SK-N-SH treated with all-trans-retinoic acid at 6 μM for 48 hours (cell line): ENCODE measurements at regions not wholly inside any gene's neighbourhood (a gene's known extent, or its start where the extent isn't known, plus 50 kb on each side); places are given as distances from the start of the nearest gene placed in this dataset.

Source experiments
- ATAC-seq: fragments of 200-7000 bp; cut with Tn5 transposase; 3 replicates; pipeline ENCODE4 v1.9.1; 2020; ENCODE audit warnings: mild to moderate bottlenecking, moderate library complexity
- BACH2 ChIP-seq: fragments of 250-450 bp; sonication (Bioruptor Pico); IDR thresholded peaks from 2 replicates; pipeline ENCODE4 v1.9.0; 2021; ENCODE audit warnings: mild to moderate bottlenecking, borderline replicate concordance
- CREB5 ChIP-seq: fragments of 250-450 bp; sonication (Bioruptor Pico); IDR thresholded peaks from 2 replicates; pipeline ENCODE4 v1.5.1; 2020; ENCODE audit warnings: low read depth, mild to moderate bottlenecking, moderate library complexity
- CSDC2 ChIP-seq: fragments of 250-450 bp; sonication (Bioruptor Pico); IDR thresholded peaks from 2 replicates; pipeline ENCODE4 v1.5.0; 2020; ENCODE audit warnings: mild to moderate bottlenecking, moderate library complexity
- CSRNP3 ChIP-seq: fragments of 250-450 bp; sonication (Bioruptor Pico); IDR thresholded peaks from 2 replicates; pipeline ENCODE4 v1.5.1; 2021; ENCODE audit warnings: mild to moderate bottlenecking, moderate library complexity
- GLIS3 ChIP-seq: fragments of 250-450 bp; sonication (Bioruptor Pico); IDR thresholded peaks from 2 replicates; pipeline ENCODE4 v1.5.0; 2020; ENCODE audit warnings: mild to moderate bottlenecking, moderate library complexity
- ISL1 ChIP-seq: fragments of 250-450 bp; sonication (Bioruptor Pico); IDR thresholded peaks from 2 replicates; pipeline ENCODE4 v2.1.2; 2022; ENCODE audit warnings: mild to moderate bottlenecking, moderate library complexity
- PATZ1 ChIP-seq: fragments of 250-450 bp; sonication (Bioruptor Pico); IDR thresholded peaks from 2 replicates; pipeline ENCODE4 v1.8.0; 2020; ENCODE audit warnings: mild to moderate bottlenecking, moderate library complexity, borderline replicate concordance
- POU6F1 ChIP-seq: fragments of 250-450 bp; sonication (Bioruptor Pico); IDR thresholded peaks from 2 replicates; pipeline ENCODE4 v1.8.0; 2021; ENCODE audit warnings: low read depth, mild to moderate bottlenecking, moderate library complexity, borderline replicate concordance
- PPARA ChIP-seq: fragments of 250-450 bp; sonication (Bioruptor Pico); IDR thresholded peaks from 2 replicates; pipeline ENCODE4 v1.5.0; 2020; ENCODE audit warnings: mild to moderate bottlenecking, borderline replicate concordance
- RARB ChIP-seq: fragments of 250-450 bp; sonication (Bioruptor Pico); IDR thresholded peaks from 2 replicates; pipeline ENCODE4 v1.8.0; 2021; ENCODE audit warnings: mild to moderate bottlenecking, moderate library complexity
- SNAI2 ChIP-seq: fragments of 250-450 bp; sonication (Bioruptor Pico); IDR thresholded peaks from 2 replicates; pipeline ENCODE4 v1.5.0; 2020; ENCODE audit warnings: mild to moderate bottlenecking, moderate library complexity
- TCF4 ChIP-seq: fragments of 250-450 bp; sonication (Bioruptor Pico); IDR thresholded peaks from 2 replicates; pipeline ENCODE4 v1.8.0; 2021; ENCODE audit warnings: mild to moderate bottlenecking, moderate library complexity, borderline replicate concordance
- TOX ChIP-seq: fragments of 250-450 bp; sonication (Bioruptor Pico); IDR thresholded peaks from 2 replicates; pipeline ENCODE4 v1.8.0; 2021; ENCODE audit warnings: mild to moderate bottlenecking, moderate library complexity, borderline replicate concordance
- TSHZ2 ChIP-seq: fragments of 250-450 bp; sonication (Bioruptor Pico); IDR thresholded peaks from 2 replicates; pipeline ENCODE4 v1.5.0; 2020; ENCODE audit warnings: mild to moderate bottlenecking, moderate library complexity
- ZC3H10 ChIP-seq: fragments of 250-450 bp; sonication (Bioruptor Pico); IDR thresholded peaks from 2 replicates; pipeline ENCODE4 v1.5.1; 2021; ENCODE audit warnings: mild to moderate bottlenecking, moderate library complexity
- ZFP30 ChIP-seq: fragments of 450-650 bp; formaldehyde crosslinking; IDR thresholded peaks from 2 replicates; pipeline ENCODE4 v1.5.0; 2022; ENCODE audit warnings: mild to moderate bottlenecking, moderate library complexity
- ZNF565 ChIP-seq: fragments of 450-650 bp; formaldehyde crosslinking; conservative IDR thresholded peaks from 2 replicates; pipeline ENCODE4 v1.5.0; 2020; ENCODE audit warnings: low read depth, mild to moderate bottlenecking, moderate library complexity
- ZNF70 ChIP-seq: fragments of 450-650 bp; formaldehyde crosslinking; IDR thresholded peaks from 2 replicates; pipeline ENCODE4 v1.5.0; 2020; ENCODE audit warnings: mild to moderate bottlenecking, moderate library complexity
- ZNF8 ChIP-seq: fragments of 450-650 bp; formaldehyde crosslinking; IDR thresholded peaks from 2 replicates; pipeline ENCODE4 v1.5.0; 2020; ENCODE audit warnings: mild to moderate bottlenecking, moderate library complexity

- TF ChIP-seq TSHZ2: no peak
- no peak for TF ChIP-seq BACH2 (CRISPR knock-in tag)
- TF ChIP-seq ZNF70 (CRISPR knock-in tag): no peak
Observed at GRCh38 chr3:124529826-124530571, 200.3 kb upstream of the UMPS start.

GRCh38 chr3:124530916-124531315 is 199.3 kb upstream of the UMPS start:
- TF ChIP-seq SNAI2 (CRISPR knock-in tag): no peak
- ATAC-seq: no peak

More at GRCh38 chr3:124529826-124530571, 200.3 kb upstream of the UMPS start:
- ATAC-seq: peak; percentile 30; the same call in 2 of the 3 replicates

GRCh38 chr3:124532071-124532470 is 198.2 kb upstream of the UMPS start:
- TF ChIP-seq BACH2 (CRISPR knock-in tag): no peak
- TF ChIP-seq RARB: no peak
- TF ChIP-seq CSDC2 (CRISPR knock-in tag): no peak
- no peak for TF ChIP-seq ZNF565
- no peak for TF ChIP-seq SNAI2 (CRISPR knock-in tag)
- TF ChIP-seq ZFP30 (CRISPR knock-in tag): no peak
- no peak for TF ChIP-seq TOX (CRISPR knock-in tag)
- no peak for TF ChIP-seq TSHZ2
- TF ChIP-seq TCF4 (CRISPR knock-in tag): no peak
- TF ChIP-seq ISL1: no peak
- no peak for TF ChIP-seq PPARA (CRISPR knock-in tag)
- no peak for TF ChIP-seq CSRNP3 (CRISPR knock-in tag)
- no peak for TF ChIP-seq POU6F1 (CRISPR knock-in tag)
- no peak for TF ChIP-seq GLIS3 (CRISPR knock-in tag)
- no peak for TF ChIP-seq ZNF8
- no peak for TF ChIP-seq PATZ1 (CRISPR knock-in tag)
- no peak for TF ChIP-seq CREB5
- no peak for TF ChIP-seq ZC3H10 (CRISPR knock-in tag)

More at GRCh38 chr3:124532071-124532470, 198.2 kb upstream of the UMPS start:
- no peak for ATAC-seq
